ENCODE measurements at regions not wholly inside any gene's neighbourhood (a gene's known extent, or its start where the extent isn't known, plus 50 kb on each side); places are given as distances from the start of the nearest gene placed in this dataset.
"Not testable (repeated sequence)": the region's sequence is repeated elsewhere in the genome, so short reads cannot be mapped to it uniquely, and the experiment has no call there.

- no peak overlapping the region for H3K4me3 ChIP-seq
- H3K9me3 ChIP-seq (ENCODE audit: low read depth), result no peaks in the 10 kb centered on the region
- TF ChIP-seq EZH2 (IDR thresholded peaks at IDR 0.05; ENCODE audit: borderline replicate concordance) (no peak), EZH2phosphoT487 (IDR thresholded peaks at IDR 0.05; ENCODE audit: low read depth, severe bottlenecking, unreplicated experiment) (no peak)
- TF ChIP-seq, protein P1, sequence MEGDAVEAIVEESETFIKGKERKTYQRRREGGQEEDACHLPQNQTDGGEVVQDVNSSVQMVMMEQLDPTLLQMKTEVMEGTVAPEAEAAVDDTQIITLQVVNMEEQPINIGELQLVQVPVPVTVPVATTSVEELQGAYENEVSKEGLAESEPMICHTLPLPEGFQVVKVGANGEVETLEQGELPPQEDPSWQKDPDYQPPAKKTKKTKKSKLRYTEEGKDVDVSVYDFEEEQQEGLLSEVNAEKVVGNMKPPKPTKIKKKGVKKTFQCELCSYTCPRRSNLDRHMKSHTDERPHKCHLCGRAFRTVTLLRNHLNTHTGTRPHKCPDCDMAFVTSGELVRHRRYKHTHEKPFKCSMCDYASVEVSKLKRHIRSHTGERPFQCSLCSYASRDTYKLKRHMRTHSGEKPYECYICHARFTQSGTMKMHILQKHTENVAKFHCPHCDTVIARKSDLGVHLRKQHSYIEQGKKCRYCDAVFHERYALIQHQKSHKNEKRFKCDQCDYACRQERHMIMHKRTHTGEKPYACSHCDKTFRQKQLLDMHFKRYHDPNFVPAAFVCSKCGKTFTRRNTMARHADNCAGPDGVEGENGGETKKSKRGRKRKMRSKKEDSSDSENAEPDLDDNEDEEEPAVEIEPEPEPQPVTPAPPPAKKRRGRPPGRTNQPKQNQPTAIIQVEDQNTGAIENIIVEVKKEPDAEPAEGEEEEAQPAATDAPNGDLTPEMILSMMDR (IDR thresholded peaks at IDR 0.05; ENCODE audit: poor library complexity), result no peak
- DNase-seq (ENCODE audit: low spot score), result no peak
- H2AFZ ChIP-seq, result no peak overlapping the region
- whole genome bisulfite sequencing (ENCODE audit: low lambda C conversion rate, missing lambda C conversion rate), result 81% methylated on average over 2 of the region's 2 CpGs
- H4K20me1 ChIP-seq (ENCODE audit: insufficient read depth, poor library complexity, severe bottlenecking), result no peaks in the 10 kb centered on the region
- H3K9me2 ChIP-seq (replicated peaks; ENCODE audit: insufficient read depth), result no peaks in the 10 kb centered on the region
- H3K27ac ChIP-seq, result no peak overlapping the region
- H3K4me1 ChIP-seq (ENCODE audit: insufficient read depth), result no peaks in the 10 kb centered on the region
- H3K36me3 ChIP-seq (replicated peaks; ENCODE audit: insufficient read depth, low read depth), result no peaks in the 10 kb centered on the region
- H3K4me2 ChIP-seq, result no peak overlapping the region
- H3K79me2 ChIP-seq, result no peaks in the 10 kb centered on the region
- H3K27me3 ChIP-seq, result no peaks in the 10 kb centered on the region
Observed at GRCh38 chrX:18034945-18035344, 173.8 kb upstream of the RAI2 start.

GRCh38 chrX:18034504-18034903 lies 173.4 kb upstream of the RAI2 start:
- Histone ChIP-seq H3K4me1 (ENCODE audit: insufficient read depth) (no peaks in the 10 kb centered on the region), H3K79me2 (no peaks in the 10 kb centered on the region), H3K4me3 (no peak overlapping the region), H4K20me1 (ENCODE audit: insufficient read depth, poor library complexity, severe bottlenecking) (no peaks in the 10 kb centered on the region), H3K36me3 (replicated peaks; ENCODE audit: insufficient read depth, low read depth) (no peaks in the 10 kb centered on the region), H2AFZ (no peak overlapping the region), H3K9me2 (replicated peaks; ENCODE audit: insufficient read depth) (no peaks in the 10 kb centered on the region), H3K9me3 (ENCODE audit: low read depth) (no peaks in the 10 kb centered on the region), H3K27ac (no peak overlapping the region), H3K4me2 (no peak overlapping the region), H3K27me3 (no peaks in the 10 kb centered on the region)
- no peak for DNase-seq (ENCODE audit: low spot score)
- WGBS (ENCODE audit: low lambda C conversion rate, missing lambda C conversion rate), result 88% methylated on average over 3 of the region's 3 CpGs
- TF ChIP-seq EZH2phosphoT487 (IDR thresholded peaks at IDR 0.05; ENCODE audit: low read depth, severe bottlenecking, unreplicated experiment), result no peak

GRCh38 chrX:18032486-18033221 lies 171.6 kb upstream of the RAI2 start:
- Histone ChIP-seq H4K20me1 (ENCODE audit: insufficient read depth, poor library complexity, severe bottlenecking) (no peaks in the 10 kb centered on the region), H3K79me2 (no peaks in the 10 kb centered on the region), H3K27me3 (no peaks in the 10 kb centered on the region), H3K4me2 (no peak overlapping the region), H3K36me3 (replicated peaks; ENCODE audit: insufficient read depth, low read depth) (no peaks in the 10 kb centered on the region), H3K9me3 (ENCODE audit: low read depth) (no peaks in the 10 kb centered on the region), H3K27ac (no peak overlapping the region), H3K4me1 (ENCODE audit: insufficient read depth) (no peaks in the 10 kb centered on the region), H3K4me3 (no peak overlapping the region), H2AFZ (no peak overlapping the region), H3K9me2 (replicated peaks; ENCODE audit: insufficient read depth) (no peaks in the 10 kb centered on the region)
- DNase-seq (ENCODE audit: low spot score), result no peak
- WGBS (ENCODE audit: low lambda C conversion rate, missing lambda C conversion rate), result 61% methylated on average over 3 of the region's 3 CpGs
- TF ChIP-seq EZH2phosphoT487 (IDR thresholded peaks at IDR 0.05; ENCODE audit: low read depth, severe bottlenecking, unreplicated experiment), result no peak
- TF ChIP-seq, protein P1 (IDR thresholded peaks at IDR 0.05; ENCODE audit: poor library complexity), result no peak
- no peak for TF ChIP-seq EZH2 (IDR thresholded peaks at IDR 0.05; ENCODE audit: borderline replicate concordance)

- no peak for DNase-seq (ENCODE audit: low spot score)
Observed at GRCh38 chrX:18031726-18032375, 170.8 kb upstream of the RAI2 start.

DNA sequence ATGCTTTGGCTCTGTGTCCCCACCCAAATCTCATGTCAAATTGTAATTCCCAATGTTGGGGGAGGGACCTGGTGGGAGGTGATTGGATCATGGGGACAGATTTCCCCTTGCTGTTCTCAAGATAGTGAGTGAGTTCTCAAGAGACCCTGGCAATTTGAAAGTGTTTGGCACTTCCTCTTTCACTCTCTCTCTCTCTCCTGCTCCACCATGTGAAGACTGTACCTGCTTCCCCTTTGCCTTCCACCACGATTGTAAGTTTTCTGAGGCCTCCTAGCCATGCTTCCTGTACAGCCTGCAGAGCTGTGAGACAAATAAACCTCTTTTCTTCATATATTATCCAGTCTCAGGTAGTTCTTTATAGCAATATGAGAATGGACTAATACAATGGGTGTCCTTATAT lies 169.6 kb upstream of the RAI2 start:
- WGBS (ENCODE audit: low lambda C conversion rate, missing lambda C conversion rate), result 60% methylated on average over 1 of the region's 1 CpG
- H3K4me1 ChIP-seq (ENCODE audit: insufficient read depth), result not testable (repeated sequence)

More at GRCh38 chrX:18031726-18032375, 170.8 kb upstream of the RAI2 start:
- H3K9me2 ChIP-seq (replicated peaks; ENCODE audit: insufficient read depth), result no peaks in the 10 kb centered on the region
- H3K4me3 ChIP-seq, result no peak overlapping the region
- TF ChIP-seq, protein P1 (IDR thresholded peaks at IDR 0.05; ENCODE audit: poor library complexity), result no peak
- TF ChIP-seq EZH2 (IDR thresholded peaks at IDR 0.05; ENCODE audit: borderline replicate concordance), result no peak
- no peak for TF ChIP-seq EZH2phosphoT487 (IDR thresholded peaks at IDR 0.05; ENCODE audit: low read depth, severe bottlenecking, unreplicated experiment)
- H3K4me1 ChIP-seq (ENCODE audit: insufficient read depth), result no peaks in the 10 kb centered on the region
- H3K27me3 ChIP-seq, result no peaks in the 10 kb centered on the region
- no peak overlapping the region for H2AFZ ChIP-seq
- no peaks in the 10 kb centered on the region for H3K79me2 ChIP-seq
- no peak overlapping the region for H3K4me2 ChIP-seq
- H3K27ac ChIP-seq, result no peak overlapping the region
- H3K9me3 ChIP-seq (ENCODE audit: low read depth), result no peaks in the 10 kb centered on the region
- 74% methylated on average over 7 of the region's 7 CpGs for WGBS (ENCODE audit: low lambda C conversion rate, missing lambda C conversion rate)
- no peaks in the 10 kb centered on the region for H4K20me1 ChIP-seq (ENCODE audit: insufficient read depth, poor library complexity, severe bottlenecking)
- no peaks in the 10 kb centered on the region for H3K36me3 ChIP-seq (replicated peaks; ENCODE audit: insufficient read depth, low read depth)

More for the DNA sequence above, 169.6 kb upstream of the RAI2 start:
- not testable (repeated sequence) for H3K9me3 ChIP-seq (ENCODE audit: low read depth); H3K4me3 ChIP-seq; H3K4me2 ChIP-seq; DNase-seq (ENCODE audit: low spot score); H3K79me2 ChIP-seq; H3K27ac ChIP-seq; H4K20me1 ChIP-seq (ENCODE audit: insufficient read depth, poor library complexity, severe bottlenecking); H2AFZ ChIP-seq; H3K27me3 ChIP-seq; H3K36me3 ChIP-seq (replicated peaks; ENCODE audit: insufficient read depth, low read depth); H3K9me2 ChIP-seq (replicated peaks; ENCODE audit: insufficient read depth)

Measured in hepatocyte (in vitro differentiated cells).